Myocyte (in vitro differentiated cells): ENCODE measurements at regions not wholly inside any gene's neighbourhood (a gene's known extent, or its start where the extent isn't known, plus 50 kb on each side); places are given as distances from the start of the nearest gene placed in this dataset.

Source experiments
- DNase-seq: peaks from one replicate; pipeline ENCODE4 v3.0.0-alpha.2; 2012; ENCODE audit warnings: low read depth

DNA sequence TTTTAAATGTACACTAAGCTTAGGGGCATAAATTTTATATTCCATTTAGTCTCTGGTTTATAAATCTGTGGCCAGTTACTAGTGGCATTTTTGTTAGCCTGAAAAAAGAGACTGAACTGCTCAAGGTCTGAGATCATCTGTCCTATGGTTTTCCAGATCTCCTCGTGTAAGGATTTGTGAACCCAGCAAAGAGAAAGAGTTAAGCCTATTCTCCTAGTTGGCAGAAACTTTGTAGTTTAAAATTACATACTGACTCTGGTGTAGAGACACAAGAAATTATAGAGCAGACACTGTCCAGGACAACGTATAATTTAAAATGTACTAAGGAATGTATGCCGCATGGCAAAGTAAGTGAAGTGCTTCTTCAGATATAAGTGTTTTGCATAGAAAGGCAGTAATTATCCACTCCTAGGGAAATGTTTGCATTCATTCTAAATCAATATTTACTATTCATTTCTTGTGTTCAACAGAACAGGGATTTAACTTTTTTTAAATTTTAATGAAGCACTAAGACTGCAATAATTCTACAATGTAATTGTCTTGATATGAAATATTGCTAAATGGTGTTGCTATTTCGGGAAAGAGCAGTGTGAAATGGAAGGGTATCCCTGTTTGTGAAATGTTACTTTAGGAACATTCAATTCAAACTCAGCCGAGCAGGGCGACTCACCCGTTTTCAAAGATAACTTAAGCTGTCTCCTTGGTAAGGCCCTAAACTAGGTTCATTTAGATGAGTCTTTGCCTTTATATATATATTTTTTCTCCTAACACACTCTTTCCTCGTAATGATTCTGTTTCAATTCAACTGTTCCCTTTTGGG lies 508.4 kb upstream of the ZEB2 start:
- no peak for DNase-seq

DNA sequence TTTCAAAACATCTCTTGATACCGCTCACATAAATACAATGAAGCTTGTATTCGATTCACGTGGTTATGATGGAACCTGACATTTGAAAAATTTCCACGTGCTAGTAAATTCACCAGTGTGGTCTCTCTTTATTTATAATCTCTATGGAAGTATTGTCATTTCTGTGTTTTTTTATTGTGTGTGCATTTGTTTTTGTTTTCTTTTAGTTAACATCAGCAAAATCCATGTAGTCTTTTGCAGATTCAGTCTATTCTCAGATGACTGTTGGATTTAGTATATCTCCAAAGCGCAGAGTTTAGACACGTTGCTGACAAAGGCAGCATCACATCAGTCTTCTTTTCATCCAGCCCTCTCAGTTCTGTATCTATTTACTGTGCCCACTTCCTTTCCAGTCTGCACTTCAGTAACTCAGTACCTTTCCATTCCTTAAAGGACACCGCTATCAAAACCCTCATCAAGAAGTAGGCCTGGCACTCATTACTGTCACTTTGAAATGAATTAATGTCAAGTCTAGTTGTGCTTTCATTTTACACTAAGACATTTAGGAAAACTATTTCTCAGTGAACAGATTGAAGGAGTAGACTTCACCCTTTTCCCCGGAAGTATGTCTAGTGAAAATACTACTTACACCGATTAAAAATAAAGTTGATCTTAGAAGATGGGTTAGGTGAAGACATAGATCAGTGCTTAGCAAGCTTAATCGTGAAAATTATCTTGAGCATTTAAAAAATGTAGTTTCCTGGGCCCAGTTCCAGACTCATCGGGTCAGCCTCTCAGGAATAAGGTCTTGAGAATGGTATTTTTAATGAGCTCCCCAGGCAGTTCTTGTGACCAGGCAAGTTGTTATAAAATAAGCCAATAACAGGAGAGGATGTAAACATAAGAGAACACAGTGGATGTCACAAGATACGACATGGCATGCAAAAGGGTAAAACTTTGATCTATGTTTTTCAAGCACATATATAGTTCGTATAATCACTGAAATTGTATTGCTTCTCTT lies 506.8 kb upstream of the ZEB2 start:
- no peak for DNase-seq

DNA sequence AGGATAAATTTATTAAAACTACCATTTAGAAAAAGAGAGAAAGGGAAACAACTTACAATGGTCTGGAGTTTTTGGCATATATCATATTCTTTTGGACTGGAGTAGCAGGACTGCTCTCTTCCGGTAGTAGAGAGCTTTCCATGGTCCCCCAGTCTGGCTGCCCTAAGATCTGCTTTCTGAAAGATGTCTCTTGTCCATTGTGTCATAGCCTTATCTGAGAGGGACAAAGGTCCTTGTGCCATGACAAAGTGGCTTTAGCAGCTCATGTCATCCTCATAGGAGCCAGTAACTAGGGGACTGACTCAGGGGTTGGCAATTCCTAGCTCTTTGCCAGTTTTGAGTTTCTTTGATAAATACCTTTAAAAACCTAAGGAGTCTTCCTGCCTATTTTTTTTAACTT lies 505.5 kb upstream of the ZEB2 start:
- DNase-seq: no peak

DNA sequence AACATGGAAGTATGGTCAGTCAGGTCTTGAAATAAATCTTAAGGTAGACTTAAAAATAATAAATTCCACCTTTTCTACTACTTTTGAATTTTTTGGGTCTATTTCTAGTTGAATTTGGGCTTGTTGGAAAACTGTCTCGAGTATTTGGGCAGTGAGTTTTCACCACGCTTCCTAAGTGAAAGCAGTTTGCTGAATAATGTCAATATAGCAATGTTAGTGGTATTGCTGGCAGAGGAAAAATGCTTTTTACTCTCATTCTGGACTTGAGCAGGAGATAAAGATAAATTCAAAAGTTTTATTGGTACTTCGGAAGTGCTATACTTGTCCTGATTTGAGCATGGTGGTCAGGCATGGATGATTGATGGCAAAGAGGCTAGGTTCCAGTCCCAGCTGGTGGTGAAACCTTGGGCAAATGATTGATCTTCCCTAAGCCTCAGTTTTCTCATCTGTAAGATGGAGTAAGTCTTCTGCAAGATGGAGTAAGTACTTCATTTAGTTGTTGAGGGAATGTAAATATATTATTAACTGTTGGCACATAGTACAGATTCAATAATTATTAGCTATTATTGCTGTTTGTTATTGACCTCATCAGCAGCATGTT lies 503.5 kb upstream of the ZEB2 start:
- no peak for DNase-seq

DNA sequence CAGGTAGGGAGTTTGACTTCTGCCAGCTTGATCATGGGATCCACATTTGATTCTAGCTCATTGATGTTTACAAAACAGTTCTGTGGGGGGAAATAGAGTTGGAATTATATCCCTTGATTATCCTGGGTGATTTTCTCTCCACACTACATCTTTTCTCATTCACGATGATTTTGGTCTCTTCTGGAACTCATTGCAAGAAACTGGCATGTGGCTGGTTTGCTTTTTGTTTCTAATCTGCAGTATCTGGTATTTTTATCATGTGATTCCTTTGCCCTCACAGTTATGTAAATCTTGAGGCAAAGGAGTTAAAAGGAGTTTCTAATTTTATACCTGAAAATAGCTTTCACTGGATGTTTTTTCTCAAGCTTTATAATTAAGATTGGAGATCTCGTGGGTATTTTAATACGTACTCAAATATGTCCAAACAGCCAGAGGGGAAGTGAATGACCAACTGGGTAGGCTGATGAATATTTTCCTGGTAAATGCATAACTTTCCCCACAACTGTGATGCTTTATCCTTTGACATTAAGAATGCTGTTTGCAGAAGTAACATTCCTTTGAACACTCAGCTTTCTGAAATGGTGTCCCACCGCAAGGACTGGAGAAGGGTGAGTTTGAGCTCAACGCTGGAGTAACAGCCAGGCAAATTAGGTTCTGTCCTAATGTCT lies 502.9 kb upstream of the ZEB2 start:
- DNase-seq: peak; percentile 28

DNA sequence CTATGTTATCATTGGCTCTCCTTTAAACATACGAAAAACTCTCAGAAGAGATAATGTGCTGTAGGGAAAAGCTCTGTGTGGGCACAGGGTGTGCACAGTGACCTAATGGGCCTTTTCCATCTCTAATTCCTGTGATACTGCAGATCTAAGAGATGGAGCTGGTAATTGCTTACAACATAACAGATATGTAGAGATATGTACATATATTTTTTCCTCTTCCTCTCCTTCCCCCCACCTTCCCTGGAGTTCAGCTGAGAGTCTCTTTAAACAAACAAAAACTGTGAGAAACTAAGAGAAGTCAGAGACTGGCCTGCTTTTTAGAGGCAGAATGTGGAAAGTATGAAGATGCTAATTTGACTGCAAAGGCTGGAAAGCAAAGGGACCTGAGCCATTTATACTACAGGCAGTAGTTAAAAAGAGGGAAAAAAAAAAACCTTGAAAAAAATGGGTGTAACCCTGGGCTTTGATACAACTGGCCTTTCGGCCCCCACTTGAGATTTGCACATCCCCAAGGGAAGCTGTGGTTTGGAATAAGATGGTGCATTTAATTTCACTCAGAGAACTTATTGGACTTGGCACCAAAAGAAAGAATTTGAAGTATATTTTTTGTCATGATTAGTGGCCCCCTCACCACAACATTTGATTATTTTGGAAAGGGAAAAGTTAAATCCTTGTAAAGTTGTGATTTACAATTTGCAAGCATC lies 502.2 kb upstream of the ZEB2 start:
- no peak for DNase-seq

DNA sequence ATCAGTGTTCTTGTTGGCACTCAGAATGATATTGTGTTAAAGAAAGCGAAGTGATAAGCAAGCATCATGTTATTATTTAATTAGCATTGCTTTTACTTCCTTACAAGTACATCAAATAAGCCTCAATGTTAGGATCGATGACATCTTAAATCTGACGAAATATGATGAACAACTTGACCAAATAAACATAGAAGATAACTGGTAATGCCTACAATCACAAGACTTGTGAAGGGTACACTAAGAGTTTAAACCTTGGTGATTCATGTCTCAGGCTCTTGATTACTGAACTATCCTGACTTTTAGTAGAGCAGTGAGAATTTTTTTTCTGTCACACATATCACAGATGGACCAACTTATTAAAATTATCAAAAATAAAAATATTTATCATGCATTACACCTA lies 500.8 kb upstream of the ZEB2 start:
- no peak for DNase-seq

DNA sequence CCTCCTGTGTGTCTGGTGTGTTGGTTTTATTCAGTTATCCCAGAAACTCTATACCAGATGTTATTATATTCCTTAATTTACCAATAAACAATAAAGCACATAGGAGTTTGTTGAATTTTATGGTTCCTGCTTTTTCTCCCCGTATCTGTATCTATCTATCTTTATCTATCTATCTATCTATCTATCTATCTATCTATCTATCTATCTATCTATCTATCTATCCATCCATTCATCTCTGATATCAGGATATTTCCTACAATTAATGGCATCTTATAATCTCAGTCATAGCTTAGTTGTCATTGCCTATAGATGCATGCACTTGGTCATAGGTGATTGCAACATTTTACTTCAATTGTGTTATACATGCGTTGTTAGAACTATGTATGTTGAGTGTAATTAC lies 500.2 kb upstream of the ZEB2 start:
- no peak for DNase-seq

DNA sequence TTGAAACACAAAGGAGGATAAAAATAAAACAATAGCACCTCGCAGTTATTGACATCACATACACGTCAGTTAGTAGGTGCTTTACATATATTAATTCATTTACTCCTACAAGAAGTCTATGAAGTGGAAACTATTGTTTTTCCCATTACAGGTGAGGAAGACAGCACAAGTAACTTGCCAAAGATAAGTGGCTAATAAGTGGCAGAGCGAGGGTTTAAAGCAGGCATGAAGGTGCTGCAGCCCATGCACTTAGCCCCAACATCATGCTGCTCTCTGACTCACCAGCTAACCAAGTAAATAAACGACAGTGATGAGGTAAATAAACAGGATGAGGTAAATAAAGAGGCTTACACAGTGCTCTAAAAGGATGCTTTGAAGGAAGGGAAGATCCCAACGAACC lies 498.6 kb upstream of the ZEB2 start:
- DNase-seq: no peak

DNA sequence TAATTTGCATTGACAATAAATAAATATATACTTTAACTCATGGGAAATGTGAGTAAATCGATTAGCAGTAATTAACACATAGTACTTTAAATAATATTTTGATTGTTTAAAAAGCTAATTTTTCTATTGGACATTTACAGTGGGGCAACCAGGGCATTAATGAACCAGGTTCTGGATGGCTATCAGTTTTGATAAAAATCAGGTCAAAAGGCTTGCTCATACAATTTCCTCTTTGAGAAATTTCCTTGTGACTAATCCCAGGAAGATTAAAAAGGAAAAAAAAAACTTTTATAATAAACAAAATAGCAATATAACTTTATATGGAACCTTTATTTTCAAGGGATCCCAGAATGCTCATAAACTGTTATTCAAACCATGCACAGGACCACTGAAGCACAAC lies 497.2 kb upstream of the ZEB2 start:
- DNase-seq: no peak

DNA sequence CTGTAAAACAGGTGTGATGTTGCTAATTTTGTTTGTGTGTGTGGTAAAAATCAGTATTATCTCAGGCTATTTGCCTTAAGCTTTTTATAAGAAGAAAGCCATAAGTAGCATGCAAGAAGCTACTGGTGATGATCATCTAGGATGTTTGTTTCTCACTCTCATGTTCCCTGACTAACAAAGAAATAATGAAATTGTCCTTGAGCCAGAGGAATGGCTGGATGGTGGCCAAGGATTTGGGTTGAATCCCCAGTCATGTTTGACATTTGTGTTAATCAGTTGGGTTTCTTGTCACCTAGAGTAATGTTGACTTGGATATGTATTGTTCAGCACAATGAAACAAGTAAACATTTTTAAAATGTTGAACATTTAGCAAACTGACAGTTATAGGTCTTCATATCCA lies 496.8 kb upstream of the ZEB2 start:
- no peak for DNase-seq

DNA sequence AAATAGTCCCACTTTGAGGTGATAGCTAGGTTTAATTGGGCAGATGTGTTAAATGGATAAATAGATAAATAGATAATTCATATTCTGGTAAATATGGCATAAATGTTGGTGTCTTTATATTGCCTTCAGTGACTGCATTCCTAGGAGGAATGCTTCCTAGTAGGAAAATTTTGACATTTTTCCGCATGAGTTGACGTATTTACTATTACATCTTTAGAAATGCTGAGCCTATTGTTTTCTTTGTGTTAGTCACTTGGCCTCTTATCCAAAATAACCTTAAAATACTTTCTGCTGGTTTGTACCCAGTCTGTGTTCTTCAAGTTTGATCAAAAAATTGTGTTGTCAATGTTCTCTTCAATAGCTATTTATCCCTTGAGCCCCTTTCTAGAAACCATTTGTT lies 495.6 kb upstream of the ZEB2 start:
- DNase-seq: no peak

DNA sequence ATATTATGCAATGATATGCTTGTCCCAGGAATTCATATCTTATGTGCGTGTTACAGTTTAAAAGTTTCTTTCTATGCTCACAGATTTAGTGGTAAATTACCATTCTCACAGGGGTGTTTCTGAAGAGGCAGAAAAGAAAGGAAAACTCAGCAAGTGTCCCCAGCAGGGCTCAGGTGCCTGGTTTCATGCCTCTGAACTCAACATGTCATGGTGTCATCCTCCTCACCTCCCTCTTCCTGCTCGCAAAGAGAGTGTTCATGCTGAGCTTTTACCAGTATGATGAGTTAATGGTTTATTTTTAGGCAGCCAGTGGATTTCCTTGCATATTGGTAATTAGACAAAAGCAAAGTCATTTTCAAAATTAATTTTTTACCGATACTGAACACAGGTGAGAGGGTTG lies 492.9 kb upstream of the ZEB2 start:
- DNase-seq: peak; percentile 33

DNA sequence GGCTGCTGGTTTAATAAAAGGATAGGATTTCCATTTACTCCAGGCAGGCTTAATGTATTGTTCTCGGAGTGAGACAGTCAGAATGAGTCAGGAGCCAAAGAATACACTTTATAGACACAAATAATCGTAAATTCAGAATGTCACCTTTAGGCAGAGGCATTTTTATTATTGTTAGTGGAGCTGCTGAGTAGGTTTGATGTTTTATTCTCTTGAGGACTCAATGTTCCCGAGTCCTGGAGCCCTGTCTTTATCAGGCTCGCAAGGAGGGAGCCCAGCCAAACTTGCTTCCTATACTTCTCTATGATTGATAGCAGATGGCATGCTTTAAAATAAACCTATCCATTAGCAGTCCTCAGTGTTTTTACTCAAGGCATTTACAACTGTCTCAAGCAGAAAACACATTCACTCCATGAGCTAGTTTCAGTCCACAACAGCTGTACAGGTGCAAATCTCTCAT lies 492.3 kb upstream of the ZEB2 start:
- DNase-seq: no peak

DNA sequence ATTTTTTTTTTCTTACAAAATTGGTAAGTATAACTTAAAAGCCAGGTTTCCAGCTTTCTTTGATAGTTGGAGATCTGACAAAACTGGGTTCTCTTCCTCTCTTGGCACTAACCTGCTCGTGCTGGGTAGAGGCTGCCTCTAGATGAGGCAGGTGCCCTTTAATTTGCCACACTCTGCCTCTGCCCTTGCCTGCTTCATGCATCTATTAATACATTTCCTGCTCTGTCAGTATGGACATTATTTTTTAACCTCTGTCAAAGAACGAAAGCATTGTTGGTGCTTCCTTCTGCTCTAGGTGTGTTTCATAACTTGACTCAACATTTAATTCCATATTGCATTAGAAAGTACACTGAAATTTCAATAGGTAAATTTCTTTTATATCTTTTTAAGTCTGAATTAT lies 490.7 kb upstream of the ZEB2 start:
- no peak for DNase-seq

DNA sequence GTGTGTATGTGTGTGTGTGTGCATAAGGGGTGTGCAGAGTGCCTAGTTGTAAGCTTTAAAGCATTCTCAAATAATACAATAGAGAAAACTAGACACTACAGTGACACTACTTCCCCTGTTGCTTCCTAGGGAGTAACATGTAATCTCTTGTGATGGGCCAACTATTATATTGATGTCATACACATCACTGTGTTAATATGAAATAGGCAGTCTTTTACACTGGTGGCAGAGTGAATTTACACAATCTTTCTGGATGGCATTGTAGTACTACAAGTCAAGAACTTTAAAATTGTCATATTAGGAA lies 488.0 kb upstream of the ZEB2 start:
- no peak for DNase-seq

DNA sequence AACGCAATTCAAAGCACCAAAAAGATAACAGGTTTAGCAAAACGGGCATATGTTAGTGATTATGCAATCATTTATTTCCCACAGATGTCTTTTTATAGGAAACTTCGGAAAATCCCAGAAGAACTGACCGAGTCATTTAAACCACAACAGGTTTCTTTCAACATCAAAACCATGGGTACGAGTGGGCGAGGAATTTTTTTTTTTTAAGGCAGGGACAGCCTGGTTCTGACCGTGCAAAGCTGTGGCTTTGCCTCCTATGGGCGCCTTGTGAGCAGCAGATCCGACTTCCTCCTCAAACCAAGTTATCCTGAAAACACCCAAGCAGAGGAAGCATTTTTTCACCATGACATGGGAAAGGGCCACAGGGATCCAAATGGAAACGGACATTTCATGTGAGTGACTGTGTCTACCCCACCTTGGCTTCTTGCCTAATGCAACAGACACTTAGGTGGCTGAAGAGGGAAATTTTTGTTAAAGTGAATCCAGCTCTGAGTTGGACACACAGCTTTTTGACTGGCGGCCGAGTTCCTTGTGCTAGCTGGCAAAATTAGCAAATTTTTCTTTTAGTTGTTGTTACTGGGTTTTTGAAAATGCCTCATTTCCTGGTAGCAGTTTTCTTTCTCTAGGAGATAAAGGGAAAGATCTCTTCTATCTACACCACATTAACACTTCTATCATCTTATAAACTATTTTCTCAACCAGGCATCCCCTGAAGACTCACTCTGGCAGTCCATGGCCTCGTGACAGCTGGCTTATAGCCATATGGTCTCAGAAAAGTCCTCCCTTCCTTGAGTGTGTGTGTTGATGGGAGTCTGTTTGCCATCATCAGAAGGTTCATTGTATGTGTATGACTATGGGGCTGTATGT lies 487.4 kb upstream of the ZEB2 start:
- DNase-seq: peak; percentile 88

DNA sequence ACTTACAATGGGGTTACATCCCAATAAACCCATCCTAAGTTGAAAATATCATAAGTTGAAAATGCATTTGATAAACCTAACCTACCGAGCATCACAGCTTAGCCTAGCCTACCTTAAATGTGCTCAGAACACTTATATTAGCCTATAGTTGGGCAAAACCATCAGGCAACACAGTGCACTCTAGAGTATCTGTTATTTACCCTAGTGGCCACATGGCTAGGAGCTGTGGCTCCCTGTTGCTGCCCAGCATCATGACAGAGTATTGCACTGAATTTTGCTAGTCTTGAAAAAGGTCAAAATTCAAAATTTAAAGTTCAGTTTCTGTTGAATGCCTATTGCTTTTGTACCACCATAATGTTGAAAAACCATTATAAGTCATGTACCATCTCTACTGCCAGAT lies 482.7 kb upstream of the ZEB2 start:
- DNase-seq: no peak

DNA sequence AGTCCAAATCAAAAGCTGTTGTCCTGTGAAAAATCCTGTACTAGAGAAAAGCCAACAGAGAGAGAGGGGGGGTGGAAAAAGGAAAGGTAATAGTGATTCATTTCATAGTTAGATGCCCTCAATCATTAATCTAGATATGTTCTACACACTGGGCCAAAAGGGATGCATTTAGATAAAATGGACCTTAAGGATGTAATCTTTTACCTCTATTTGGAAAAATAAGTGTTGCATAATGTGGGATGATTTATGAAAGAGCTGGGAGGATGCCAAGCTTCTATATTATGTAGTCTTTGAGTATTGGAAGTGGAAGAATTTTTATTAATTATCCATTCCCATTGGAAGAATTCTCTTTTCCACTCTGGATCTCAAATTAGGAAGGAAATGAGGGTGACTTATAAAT lies 480.5 kb upstream of the ZEB2 start:
- no peak for DNase-seq

DNA sequence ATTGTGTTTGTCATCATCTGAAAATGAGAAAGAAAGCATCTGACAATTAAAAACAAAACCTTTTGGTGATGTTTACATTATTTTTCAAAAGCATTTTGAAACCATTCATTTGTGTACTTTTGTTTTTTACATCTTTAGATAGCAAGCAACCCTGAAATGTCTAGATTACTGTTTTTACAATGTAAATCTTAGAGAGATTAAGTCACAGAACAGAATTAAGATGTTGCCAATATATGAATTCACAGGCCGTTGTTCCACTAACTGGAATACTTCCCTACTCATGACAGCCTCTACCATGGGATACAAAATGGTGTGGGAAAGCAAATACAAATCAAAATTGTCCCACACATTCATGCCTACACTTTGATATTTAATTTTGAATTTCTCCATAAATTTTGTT lies 480.0 kb upstream of the ZEB2 start:
- no peak for DNase-seq
